Germinal center (tissue), 1 donor: ENCODE measurements at regions not wholly inside any gene's neighbourhood (a gene's known extent, or its start where the extent isn't known, plus 50 kb on each side); places are given as distances from the start of the nearest gene placed in this dataset.

Experiments used
- DNase-seq: peaks from one replicate; pipeline ENCODE4 v3.0.0; 2012; ENCODE audit warnings: mixed read lengths, low spot score

DNA sequence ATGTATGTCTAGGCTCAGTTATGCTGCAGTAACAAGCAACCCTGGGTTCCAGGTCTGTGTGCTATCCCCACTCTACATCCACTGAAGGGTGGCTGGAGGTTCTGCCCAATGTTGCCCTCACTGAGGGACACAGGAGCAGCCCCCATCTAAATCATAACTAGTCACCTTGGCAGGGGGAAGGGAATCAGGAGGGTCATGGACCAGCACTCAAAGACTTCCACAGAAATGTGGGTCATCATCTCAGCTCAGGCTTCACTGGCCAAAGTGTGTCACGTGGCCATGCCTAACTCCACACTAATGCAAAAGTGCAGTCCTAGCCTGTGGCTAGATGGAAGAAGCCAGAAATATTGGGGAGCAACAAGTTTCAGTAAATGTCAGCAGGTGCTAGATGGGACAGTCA is 137.3 kb upstream of the ZNF507 start:
- DNase-seq, result no peak

DNA sequence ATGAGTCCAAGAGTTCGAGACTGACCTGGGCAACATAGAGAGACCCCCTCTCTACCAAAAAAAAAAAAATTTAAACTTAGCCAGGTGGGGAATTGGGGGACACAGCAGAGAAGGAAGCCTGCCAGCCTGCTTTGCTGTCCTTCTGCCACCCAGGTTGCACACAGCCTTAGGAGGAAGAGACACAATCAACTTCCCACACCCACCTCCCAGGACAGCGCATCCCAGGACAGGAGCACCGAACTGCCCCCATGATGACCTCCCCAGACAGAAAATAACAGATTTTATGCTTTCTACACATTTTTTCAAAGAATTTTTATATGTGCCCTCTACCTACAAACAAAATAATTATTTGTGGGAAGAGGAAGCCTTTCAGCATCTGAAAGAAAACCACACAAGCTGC is 126.0 kb upstream of the ZNF507 start:
- no peak for DNase-seq

DNA sequence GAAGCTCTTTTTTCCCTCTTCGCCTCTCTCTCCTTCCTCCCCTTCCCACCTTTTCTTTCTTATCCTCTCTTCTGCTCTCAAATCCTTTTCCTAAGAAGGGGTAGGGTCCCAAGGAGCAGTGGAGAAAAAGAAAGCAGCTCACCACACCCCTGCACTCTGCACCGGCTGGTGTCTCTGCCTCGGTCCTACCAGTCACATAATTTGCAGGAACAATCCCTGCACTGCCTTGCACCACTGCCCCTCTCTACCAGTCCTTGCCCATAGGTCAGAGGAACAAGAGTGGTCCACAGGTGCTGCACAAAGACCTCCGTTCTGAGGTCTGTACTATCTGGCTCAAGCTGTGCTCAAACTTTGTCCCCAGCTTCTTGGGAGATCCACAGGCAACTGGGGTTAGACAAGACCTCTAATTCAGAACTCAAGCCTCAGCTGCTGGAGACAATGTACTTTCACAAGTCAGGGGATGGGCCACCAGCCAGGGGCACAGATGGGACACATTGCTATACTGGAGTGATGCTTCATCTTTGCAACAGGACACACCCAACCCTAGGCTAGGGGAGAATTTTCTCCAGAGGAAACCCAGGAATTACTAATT is 125.4 kb upstream of the ZNF507 start:
- no peak for DNase-seq

DNA sequence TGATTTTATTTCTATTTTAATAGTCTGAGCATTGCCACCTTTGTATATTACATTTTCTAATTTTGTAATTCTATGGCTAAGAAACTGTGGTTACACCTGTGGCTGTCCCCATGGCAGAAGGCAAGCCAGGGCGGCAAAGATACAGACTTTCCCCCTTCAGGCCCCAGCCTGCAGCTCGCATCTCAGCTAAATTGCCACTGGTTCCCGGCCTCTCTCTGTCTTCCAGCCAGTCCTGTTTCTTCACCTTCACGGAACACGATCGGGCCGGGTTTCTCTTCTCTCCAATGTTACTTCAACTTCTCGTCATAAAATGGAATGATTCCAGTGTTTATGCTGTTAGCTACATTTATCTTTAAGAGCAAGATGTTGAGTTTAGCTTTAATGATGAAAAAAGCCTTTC is 124.5 kb upstream of the ZNF507 start:
- DNase-seq, result no peak

DNA sequence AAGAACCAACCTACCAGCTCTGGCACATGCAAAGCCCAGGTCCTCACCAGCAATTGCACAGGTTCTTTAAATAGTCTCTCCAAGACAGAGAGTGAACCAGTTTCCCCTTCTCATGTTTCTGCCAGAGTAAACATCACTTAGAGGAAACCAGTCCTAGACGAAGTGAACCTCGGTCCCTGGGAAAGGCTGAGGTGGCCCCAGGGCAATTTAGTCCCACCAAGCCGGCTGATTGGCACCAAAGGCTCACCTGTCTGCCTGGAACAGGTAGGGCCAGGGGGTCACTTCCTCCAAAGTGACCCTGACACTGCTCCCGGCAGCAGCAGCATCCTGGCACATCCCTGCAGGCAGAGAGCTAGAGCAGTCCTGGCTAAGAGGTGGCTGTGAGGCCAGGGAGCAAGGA is 122.9 kb upstream of the ZNF507 start:
- DNase-seq, result no peak

DNA sequence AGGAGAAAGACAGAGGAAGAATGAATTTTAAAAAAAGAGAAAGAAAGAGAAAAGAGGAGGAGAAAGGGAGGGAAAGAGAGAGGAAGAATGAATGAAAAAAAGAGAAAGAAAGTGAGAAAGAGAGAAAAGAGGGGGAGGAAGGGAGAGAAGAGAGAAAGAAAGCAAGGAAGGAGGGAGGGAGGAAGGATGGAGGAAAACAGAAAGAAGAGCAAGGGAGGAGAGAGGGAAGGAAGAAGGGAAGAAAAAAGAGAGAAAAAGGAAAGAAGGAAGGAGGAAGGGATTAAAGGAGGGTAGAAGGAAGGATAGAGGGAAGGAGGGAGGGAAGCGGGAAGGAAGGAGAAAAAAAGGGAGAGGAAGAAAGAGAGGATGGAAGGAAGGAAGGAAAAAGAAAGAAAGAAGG is 122.3 kb upstream of the ZNF507 start:
- DNase-seq, result no peak

DNA sequence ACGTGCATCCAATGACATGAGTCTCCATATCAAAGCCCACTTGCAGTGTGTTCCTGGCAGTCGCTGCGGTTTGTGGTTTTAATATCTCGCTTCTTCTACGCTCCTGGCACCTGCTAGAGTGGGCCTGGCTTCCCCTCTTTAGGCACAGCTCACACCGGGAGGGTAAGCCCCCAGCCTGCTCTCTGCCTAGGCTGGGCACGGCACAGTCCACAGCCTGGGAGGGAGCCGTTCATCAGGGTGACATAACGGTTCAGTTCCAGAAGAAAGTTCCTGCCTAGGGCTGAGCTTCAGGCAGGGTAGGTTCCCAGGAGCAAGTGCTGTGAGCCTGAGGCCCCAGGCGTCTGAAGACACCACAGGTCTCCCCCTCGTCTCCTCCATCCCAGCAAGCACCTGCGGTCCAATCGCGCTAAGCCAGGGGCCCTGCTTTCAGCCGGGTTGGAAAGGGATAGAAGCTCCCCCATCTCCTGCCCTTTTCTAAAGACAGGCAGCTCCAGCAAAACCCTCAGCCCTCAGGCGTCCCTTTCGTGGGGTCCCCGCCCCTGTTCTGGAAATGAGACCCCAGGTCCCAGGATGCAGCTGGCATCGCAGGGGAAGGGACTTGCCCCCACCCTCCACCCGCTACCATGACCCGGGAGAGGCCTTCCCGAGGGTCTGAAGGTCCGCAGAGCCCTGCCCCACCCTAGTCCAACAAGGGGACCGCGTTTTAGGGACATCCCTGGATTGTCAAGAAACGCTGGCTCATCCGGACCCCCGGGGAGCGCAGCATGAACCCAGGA is 121.6 kb upstream of the ZNF507 start:
- no peak for DNase-seq

DNA sequence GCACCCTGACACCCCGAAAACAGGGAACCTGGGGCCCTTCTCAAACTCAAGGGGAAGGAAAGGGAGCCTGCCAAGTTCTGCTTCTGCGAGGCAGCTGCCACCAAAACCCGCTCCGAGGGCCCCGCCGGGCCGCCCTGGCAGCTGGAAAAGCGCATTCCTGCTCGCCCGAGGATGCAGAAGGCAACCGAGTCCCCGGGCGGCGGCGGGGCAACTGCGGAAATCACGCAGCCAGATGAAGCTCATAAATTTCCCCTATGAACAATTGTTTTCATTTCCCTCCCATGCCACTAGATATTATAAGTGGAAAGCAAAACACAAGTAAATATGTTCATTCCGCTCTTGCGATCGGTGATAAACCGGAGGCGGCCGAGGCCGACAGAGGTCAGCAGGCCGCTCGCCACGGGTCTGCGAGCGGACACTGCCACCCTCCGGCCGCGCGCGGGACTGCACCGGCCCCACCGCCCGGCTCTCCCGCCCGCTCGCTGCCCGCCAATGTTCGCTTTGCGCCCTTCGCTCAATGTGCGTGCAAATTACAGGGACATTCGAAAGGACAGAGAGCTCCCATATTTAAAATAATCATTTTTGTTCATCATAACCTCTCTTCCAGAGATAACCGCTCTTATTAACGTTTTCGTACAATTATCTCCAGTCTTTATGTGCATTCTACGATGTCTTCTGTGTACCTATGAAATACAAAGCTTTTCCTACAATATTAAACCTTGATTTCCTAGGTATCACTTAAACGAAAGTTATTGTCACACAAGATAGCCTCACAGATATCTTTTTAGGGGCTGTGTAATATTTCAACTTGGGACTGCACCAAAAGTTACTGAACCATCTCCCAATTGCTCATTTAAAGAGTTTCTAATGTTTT is 120.8 kb upstream of the ZNF507 start:
- peak; percentile 77 for DNase-seq

DNA sequence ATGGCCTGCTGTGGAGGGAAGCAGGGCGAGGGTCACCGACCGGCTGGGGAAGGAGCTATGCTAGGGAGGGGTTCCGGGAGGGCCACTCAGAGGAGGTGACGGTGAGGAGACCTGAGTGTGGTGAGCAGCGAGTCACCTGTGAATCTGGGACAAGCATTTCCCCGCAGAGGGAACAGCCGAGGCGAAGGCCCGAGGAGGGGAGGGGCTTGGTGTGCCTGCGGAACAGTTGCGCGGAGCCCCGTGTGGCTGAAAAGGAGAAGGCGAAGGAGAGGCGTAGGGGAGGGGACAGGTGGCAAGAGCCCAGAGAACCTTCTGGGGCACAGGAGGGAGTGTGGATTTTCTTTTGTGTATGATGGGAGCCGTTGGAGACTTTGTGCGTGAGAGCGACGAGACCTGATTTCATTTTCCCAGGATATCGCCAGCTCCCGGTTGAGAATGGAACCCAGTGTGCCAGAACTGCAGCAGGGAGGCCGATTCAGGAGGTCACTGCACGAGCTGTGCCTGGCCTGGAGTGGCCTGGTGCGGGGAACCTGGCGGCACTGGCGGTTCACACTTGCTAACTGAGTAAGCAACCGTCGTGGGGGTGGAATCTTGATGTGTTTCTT is 117.7 kb upstream of the ZNF507 start:
- DNase-seq, result no peak

DNA sequence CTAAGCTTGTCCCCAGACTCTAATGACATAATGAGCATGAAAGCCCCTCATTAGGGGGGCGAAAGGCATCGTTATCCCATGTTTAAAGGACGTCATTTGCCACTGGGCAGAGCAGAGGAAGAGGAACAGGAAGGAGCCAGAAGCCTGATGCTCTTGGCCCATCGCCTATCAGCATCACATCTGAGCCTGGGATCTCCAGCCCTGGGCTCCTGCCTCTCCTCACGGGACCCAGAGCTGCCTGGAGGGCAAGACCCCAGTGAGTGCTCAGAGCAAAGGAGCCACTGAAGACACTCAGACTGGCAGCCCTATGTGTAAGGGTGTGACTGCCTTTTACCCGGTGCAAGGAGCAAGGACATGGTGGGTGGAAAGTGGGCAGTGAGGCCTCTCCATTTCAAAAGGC is 115.0 kb upstream of the ZNF507 start:
- no peak for DNase-seq

DNA sequence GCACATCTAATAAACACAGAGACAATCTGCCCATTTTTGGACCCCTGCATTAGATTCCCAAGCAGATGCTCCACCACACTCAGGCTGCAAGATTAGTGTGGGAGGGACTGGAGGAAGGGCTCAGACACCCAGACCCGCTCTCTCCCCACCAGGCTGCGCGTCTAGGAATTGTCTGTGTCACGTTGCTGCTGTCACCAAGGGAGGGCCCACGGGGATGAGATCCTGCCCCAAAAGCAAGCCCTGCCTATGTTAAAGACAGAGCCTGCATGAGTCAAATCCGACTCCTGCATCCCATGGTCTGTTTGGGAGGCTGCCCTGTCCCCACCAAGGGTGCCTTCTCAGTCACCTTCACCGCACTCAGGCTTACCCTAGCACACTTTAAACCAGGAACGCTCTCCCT is 114.4 kb upstream of the ZNF507 start:
- DNase-seq, result no peak

DNA sequence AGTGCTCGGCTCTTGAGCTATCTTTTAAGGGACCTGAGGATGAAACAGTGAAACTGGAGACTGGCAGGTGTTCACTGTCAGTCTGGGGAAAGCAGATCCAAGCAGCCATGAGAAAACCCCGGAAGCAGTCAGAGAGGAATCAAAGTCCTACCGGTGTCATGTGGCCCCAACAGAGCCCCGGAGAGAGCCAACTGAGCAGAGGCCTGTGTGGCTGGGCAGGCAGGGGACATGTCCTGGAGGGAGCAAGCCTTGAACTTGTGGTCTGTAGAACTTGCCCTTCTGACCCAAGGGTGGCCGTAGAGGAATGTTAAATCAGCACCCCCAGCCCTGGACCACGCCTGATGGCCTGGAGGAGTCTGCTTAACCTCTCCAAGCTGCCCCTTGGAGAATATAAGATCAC is 113.7 kb upstream of the ZNF507 start:
- no peak for DNase-seq

DNA sequence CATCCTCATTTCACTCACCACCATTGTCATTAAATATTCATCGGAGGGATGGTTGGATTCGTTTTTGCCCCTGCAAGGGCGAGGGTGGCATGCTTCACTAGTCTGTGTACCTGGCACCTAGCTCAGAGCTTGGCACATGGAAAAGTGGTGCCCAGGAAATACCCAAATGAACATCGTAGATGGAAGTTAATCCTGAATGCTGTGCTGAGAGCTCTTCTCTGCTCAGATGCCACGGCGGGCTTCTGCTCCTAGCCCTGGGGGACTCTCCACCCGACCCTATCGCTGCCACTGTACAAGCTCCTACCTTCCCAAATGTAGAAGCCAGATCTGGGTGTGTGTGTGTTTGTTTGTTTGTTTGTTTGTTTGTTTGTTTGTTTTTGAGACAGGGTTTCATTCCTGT is 113.0 kb upstream of the ZNF507 start:
- DNase-seq, result no peak

DNA sequence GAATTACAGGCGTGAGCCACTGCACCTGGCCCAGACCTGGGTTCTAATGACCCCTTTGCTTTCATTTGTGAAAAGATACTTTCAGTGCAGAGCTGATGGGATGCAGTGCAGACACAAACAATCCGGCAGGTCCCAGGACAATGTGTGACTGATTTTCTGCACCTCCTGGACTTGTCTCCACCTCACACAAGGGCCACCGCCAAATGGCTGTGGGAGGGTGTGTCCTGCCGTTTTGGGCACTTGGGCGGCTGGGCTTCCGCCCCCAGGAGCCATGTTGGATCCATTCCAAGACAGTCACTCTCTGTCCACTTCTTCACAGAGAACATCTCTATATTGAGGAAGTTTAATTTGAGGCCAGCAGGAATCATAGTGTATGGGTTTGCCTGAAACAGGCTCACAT is 112.3 kb upstream of the ZNF507 start:
- no peak for DNase-seq

DNA sequence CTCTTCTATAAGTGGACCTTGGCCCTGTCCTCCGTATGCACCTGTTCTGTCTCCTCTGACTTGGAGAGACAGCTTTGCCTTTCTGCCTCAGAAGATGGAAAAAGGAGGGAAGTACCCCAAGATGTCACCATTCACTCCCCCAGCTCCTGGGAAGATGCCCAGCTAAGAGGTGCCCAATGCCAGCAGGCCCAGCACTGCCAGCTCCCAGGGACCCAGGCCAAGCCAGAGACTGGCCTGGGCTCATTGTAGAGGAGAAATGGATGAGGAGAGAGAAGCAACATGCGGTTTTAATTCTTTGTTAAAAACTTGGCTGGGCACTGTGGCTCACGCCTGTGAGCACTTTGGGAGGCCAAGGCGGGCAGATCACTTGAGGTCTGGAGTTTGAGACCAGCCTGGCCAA is 111.5 kb upstream of the ZNF507 start:
- DNase-seq, result no peak

DNA sequence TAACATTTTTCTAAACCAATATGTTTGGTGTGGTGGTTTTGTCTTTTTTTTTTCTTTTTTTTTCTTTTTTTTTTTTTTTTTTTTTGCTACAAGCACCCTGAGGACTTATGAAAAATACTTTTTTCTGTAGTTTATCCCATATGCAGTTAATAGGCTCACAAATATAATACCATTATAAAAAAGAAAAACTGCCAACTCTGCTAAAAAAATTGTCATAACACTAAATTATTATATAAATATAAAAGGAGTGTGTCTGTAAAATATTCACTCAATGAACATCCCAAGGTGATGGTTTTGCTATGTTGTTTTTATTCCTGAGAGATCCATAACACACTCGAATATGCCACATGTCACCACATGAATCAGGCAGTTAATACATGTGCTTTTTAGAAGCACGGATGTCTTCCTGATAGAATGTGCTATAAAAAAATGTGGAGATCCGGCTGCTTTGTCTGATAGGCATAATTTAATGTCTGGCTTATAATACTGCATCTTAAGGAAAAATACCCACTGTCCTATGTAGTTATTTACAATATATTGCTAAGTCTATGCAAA is 110.7 kb upstream of the ZNF507 start:
- no peak for DNase-seq

DNA sequence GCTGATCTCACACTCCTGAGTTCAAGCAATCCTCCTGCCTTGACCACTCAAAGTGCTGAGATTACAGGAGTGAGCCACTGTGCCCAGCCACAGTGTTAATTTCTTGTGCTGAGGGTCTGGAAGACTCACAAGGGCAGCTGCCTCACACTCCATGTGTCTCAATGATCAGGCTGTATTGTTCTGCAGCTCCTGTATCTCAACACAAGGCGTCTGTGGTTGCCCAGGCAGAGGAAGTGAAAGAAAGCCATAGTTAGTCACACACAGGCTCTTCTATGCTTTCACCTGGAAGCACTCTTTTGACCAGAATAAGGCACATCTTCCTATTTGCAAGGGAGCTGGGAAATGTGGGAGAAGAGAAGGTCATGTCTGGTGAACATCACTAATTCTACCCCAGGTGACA is 107.3 kb upstream of the ZNF507 start:
- DNase-seq, result peak; percentile 14

DNA sequence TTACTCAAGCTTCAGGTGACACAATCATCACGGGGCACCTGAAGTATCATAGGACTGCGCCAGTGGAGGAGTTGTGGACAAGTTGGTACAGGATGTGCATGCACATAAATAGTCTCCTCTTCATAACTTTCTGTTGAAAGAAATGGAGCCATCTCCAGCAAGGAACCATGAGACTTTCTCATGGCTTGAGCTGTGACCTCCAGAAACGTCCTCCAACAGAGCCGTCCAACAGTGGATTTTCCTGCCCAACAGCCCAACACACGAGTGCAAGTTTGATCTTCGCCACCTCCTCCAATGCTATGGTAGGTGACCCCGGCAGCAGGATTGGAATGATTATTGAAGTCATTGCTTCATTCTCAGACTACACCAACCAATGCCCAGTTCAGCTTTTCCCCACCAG is 105.1 kb upstream of the ZNF507 start:
- no peak for DNase-seq

DNA sequence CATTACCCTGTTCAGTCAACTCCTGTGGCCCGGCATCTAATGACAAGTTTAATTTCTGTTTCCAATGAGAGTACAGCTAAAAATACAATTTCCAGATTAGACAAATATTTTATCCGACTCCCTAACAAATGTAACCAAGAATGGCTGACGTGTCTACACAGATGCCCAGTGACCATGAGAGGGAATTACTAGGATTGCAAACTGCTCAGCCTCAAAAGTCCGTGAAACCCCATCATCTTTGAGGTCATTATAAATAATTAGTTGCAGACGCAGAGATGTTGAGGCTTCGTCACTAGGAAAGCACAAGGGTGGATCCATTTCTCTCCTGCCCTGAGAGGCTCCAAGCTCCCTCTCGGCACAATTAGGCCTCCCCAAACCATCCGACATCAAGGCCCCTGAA is 104.1 kb upstream of the ZNF507 start:
- no peak for DNase-seq

DNA sequence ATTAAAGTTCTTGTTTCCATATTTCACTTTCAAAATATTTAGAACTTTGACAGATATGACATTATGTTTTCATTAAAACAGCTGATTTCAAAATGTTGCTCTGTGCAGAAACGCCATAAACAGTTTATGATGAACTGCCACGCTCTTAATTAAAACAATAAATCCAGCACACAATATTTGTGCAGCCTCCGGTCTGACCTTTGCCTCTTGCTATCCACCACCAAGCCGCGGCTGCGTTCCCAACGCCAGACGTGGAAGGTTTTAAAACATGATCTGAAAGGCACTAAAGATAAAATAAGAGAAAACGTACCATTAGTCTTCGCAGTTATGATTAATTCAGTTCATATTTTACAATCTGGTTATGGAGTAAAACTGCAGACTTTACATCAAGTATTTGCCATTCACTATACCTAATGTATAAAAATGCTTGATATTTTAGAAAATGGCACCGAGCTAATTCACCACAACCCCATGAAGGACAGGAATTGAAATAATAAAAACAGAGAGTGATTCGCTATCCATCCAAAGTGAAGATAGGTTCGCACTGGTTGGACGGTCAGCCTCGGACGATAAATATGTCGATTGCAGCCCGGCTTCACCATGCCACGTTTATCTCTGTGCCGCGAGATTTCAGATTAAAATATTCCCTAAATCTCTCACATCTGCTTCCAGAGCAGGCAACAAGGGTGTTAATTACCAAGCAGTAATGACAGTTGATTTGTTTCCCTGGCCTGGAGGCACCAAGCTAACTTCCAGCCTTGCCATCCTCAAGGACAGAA is 103.3 kb upstream of the ZNF507 start:
- DNase-seq, result no peak

DNA sequence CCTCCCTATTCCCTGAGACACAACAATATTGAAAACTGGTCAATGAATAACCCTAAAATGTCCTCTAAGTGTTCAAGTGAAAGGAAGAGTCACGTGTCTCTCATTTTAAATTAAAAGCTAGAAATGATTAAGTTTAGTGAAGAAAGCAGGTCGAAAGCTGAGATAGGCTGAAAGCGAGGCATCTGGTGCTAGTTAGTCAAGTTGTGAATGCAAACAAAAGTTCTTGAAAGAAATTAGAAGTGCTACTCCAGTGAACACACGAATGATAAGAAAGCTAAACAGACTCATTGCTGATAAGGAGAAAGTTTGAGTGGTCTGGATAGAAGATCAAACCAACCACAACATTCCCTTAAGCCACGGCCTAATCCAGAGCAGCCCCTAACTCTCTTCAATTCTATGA is 99.4 kb upstream of the ZNF507 start:
- DNase-seq, result no peak
